Activated CD4-positive, alpha-beta T cell treated with anti-CD3 and anti-CD28 coated beads, Interleukin-10, Interleukin-2, amounts not matched to agents 100 ng/mL and 50 ng/mL, durations not matched to agents 16 hours and 8 hours (primary cell): ENCODE measurements at regions not wholly inside any gene's neighbourhood (a gene's known extent, or its start where the extent isn't known, plus 50 kb on each side); places are given as distances from the start of the nearest gene placed in this dataset.

Experiments
- DNase-seq: peaks from one replicate; pipeline ENCODE4 v3.0.0-alpha.2; 2020

DNA sequence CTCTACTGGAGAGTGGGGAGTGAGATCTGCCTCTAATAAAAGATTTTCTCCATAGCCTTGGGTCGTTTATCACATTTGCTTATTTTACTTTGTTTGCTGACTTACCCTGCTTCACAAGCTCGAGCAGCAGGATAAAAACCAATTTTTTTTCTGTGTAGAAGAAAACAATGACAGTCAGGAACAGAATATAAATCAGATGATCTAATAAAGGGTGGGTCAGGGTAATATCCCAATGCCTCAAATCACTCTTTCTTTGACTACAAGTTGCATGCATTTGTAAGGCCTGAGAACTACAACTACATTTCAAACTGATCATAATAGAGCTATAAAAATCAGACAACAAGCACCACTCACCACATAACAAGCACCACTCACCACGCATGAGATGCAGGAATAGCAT lies 174.4 kb upstream of the ADARB2 start:
- DNase-seq = no peak

DNA sequence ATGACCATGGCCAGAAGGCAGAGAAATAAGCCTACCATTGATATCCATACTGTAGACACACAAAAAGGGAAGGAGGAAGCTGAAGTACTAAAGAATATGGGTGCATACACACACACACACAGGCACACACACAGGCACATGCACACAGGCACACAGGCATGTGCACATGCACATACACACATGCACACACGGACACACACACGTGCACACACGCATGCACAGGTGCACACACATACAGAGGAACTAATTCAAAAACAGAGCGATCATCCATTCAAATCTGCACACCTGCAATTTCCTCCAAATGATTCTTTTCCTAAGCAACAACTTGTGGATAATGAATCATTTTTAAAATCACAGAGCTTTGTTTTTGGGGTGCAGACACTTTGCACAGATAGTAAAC lies 166.7 kb upstream of the ADARB2 start:
- no peak for DNase-seq

GRCh38 chr10:1896153-1896552 lies 158.8 kb upstream of the ADARB2 start:
- no peak for DNase-seq

GRCh38 chr10:1895691-1896090 lies 158.4 kb upstream of the ADARB2 start:
- DNase-seq = no peak

DNA sequence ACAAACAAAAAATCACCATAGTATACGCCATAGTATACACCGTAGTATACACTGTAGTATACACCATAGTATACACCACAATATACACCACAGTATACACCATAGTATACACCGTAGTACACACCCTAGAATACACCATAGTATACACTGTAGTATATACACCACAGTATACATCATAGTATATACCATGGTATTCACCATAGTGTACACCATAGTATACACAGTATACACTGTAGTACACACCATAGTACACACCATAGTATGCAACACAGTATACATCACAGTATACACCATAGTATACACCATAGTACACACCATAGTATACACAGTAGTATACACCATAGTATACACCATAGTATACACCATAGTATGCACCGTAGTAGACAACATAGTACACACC lies 157.6 kb upstream of the ADARB2 start:
- no peak for DNase-seq

GRCh38 chr10:1893941-1894340 lies 156.6 kb upstream of the ADARB2 start:
- no peak for DNase-seq

GRCh38 chr10:1886039-1886438 lies 148.7 kb upstream of the ADARB2 start:
- DNase-seq = no peak

GRCh38 chr10:1882728-1883127 lies 145.4 kb upstream of the ADARB2 start:
- no peak for DNase-seq

GRCh38 chr10:1882180-1882579 lies 144.9 kb upstream of the ADARB2 start:
- DNase-seq = no peak

- DNase-seq = no peak
Measured at GRCh38 chr10:1881636-1882035, 144.3 kb upstream of the ADARB2 start.

GRCh38 chr10:1874533-1874932 lies 137.2 kb upstream of the ADARB2 start:
- no peak for DNase-seq

DNA sequence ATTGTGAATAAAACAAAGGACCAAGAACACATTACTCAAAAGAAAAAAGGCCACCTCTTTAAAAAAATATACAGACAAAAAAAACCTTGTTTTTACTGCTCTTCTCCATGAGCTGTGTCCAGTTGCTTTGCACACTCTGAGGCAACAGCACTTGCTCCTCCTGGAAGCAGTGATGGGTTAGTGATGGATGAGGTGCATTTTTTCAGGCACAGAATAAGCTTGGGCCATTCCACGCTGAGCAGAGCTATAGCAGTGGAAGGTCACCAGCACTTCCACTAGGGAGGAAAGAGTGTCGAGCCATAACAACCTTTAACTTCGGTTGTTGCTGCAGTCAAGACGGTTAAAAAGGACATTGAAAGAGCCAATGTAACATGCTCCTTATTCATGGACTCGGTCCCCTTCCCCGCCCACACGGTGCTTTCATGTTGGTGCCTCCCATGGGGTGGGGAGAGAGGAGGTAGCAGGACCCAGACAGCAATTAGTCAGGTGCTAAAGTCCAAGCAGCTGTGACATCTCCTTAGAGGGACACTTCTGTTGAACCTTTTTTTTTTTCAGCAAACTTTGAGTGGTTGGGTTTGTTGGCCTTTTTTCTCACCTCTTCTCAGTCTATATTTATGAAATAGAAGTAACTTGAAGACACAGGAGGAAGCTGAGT lies 136.5 kb upstream of the ADARB2 start:
- DNase-seq = no peak

DNA sequence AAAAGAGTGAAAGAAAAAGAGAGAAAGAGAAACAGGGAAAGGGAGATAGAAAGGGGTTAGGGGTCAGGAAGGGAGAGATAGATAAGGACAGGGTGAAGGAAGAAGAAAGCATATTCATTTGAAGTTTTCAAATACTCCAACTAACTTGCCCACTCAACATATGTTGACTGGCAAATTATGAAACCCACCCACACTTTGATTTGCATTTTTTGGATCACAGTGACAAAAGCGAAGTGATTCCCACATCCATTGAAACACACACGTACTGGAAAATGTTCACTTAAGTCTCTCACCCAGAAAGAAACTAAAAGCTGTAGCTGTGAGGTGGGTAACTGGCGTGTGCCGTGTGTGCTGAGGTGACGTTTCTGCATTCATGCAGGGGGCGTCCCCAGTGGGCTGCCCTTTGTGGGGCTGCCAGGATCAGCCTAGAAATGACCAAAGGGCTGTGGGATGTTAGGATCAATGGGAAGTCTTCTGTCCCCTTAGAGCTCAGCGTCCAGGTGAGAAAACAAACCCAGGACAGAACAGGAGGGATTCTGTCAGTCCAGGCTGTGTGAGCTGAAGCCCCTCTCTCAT lies 134.9 kb upstream of the ADARB2 start:
- DNase-seq = no peak

DNA sequence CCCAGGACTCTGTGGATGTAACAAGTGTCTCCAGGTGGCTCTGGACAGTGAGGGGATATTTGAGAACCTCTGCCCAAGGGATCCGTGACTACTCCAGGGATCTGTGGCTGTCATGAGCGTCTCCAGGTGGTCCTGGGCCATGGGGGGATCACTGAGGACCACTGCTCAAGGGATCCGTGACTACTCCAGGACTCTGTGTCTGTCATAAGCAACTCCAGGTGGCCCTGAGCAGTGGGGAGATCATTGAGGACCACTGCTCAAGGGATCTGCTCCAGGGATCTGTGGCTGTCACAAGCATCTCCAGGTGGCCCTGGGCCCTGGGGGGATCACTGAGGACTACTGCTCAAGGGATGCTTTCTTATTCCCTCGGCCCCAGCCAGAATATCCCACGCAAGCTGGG lies 133.2 kb upstream of the ADARB2 start:
- DNase-seq = no peak

- DNase-seq = no peak
Measured at GRCh38 chr10:1869861-1870260, 132.5 kb upstream of the ADARB2 start.

- no peak for DNase-seq
Measured at GRCh38 chr10:1860351-1860750, 123.0 kb upstream of the ADARB2 start.

DNA sequence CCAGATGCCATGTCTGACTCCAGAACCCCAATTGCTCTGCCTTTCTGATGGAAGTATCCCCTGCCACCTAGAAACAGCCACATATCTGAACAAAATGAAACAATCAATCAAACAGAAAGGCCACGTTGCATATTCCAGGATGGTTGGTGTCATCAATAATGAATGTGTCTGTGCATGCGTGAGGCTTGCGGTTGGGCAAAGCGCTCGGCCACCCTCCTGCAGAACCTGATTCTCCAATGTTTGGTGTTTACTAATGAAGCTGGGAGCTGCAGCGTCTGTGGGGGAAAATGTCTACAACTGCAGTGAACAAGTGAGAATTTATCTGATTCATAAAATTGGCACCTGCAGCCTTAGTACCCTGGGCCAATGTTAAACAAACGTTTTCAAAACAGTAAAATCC lies 121.2 kb upstream of the ADARB2 start:
- DNase-seq = no peak

DNA sequence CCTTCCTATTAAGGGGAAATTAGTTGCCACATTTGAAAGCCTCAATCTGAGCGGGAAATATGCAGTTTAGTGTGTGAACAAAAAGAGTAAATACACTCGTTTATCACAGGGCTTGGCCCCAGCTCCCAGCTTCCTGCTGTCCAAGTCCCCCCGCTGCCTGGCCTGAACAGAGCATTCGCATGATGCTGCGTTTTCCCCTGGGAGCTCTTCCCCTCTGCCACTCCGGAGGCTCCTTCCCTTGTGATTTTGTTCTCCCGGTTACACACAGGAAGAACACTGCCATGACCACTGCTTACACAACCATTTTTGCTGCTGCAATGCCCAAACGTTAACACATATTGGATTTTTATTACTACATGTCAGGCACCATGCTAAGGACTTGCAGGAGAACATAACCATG lies 120.7 kb upstream of the ADARB2 start:
- no peak for DNase-seq

GRCh38 chr10:1855911-1856310 lies 118.6 kb upstream of the ADARB2 start:
- no peak for DNase-seq

DNA sequence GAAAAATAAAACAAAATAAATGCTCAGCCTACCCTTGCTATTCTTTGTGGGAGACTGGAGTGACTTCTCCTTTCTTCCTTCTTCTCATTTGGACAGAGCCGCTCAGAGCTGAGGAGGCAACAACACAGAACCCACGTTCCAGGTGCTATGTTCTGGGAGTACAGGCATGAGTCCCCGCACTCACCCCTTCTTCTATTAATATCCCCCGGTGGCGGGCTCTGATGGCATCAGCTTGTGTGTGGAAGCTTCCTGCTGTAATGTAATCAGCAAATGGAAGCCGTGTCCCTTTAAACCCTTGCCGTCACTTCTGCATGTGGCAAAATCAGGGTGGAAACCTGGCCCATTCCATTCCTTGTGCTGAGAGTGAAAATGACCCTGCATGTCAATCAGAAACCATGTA lies 116.9 kb upstream of the ADARB2 start:
- DNase-seq = no peak

DNA sequence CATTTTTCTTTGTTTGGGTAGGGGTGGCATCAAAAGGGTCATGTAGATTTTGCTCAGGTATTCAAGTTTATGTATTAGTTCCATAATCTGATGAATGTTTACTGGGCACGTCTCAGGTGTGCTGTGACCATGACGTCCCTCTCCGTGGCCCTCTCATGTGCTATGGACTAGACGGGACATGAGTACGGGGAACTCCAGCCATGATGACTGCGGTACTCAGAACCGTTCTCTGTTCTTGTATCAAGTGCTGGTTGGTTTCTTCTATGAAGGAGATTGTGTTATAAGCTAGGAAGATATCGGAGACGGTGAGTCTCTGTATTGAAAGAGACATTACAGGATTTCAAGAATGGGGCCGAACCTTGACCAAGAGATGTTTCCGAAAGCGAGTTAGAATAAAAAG lies 116.5 kb upstream of the ADARB2 start:
- no peak for DNase-seq

DNA sequence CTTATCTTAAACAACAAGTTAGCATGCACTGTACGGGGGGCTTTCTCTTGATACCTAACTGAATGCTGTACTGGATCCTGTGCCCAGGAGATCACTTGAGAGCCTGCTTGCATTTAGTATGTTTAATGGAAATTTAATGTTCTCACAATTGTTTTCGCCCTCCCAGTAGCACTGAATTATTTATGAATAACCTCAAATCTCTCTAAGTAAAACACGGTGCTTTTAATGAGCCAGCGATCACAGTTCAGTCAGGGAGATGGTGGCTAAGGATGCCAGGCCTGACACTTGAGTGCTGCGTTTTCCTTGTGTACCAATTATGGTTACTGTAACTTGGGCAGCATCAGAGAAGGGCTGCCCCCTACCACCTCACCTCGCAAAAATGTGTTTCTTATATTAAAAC lies 115.5 kb upstream of the ADARB2 start:
- DNase-seq = no peak

- DNase-seq = no peak
Measured at GRCh38 chr10:1851762-1852161, 114.4 kb upstream of the ADARB2 start.

DNA sequence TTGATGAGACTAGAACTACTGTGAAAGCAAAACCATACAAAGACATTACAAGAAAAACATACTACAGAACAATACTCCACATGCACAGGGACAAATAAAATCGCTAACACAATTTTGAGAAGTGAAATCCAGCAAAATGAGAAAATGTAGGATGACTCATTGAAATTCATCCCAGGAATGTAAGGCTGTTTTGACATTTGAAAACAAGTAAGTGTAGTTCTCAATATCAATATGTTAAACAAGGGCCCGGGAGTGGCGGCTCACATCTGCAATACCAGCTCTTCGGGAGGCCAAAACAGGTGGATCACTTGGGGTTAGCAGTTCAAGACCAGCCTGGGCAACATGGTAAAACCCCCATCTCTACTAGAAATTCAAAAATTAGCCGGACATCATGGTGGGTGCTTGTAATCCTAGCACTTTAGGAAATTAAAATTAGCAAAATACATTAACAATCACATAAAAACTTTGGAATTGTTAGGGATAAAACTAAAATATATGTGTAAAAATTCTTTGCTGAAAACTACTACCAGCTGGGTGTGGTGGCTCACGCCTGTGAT lies 113.7 kb upstream of the ADARB2 start:
- no peak for DNase-seq

DNA sequence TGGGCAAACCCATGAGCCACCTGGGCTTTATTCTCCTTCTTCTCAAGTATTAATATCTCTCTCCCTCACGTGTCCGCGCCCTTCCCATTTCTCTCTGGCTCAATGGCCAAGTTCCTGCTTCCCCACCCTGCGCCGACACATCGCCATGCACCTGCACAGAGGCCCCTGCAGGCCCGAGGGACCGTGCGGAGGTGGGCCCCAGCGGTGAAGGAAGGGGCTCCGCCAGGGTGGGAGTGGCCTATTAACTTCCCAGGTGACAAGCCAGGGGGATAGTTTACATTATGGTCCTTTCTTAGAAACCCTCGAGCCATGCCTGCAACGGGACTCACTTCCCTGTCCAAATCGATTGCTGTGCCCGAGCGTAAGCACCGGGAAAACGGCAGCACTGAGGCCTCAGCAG lies 110.0 kb upstream of the ADARB2 start:
- no peak for DNase-seq
